ENCODE measurements at regions not wholly inside any gene's neighbourhood (a gene's known extent, or its start where the extent isn't known, plus 50 kb on each side); places are given as distances from the start of the nearest gene placed in this dataset.
A peak's percentile ranks its signal among the peaks of the same experiment; 100 is the strongest.

DNA sequence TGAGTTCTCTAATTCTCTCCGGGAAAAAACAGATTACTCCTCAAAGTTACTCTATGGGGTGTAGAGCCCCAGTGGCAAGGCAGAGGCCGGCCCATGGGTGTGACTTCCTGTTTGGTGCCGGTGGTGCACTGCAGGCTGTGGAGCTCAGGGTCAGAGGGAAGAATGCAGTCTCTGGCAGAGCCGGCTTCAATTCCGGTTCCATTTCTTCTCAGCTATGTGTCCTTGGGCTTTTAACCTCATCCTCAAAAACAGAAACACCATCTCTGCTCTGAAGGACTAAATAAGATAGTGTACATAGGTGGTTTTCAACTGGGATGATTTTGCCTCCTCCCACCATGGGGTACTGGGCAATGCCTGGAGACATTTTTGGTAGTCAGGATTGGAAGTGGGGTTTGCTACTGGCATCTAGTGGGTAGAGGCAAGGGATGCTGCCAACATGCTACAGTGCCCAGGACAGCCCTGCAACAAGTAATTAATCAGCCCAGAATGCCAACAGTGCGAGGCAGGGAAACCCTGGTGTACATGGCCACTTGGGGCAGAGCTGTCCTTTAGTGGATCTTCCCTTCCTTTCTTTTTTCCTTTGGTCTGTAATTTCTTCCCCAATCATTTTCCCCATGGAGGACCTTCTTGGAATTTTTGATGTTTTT lies 81.2 kb downstream of the INSIG2 start:
- DNase-seq: peak; percentile 31

DNA sequence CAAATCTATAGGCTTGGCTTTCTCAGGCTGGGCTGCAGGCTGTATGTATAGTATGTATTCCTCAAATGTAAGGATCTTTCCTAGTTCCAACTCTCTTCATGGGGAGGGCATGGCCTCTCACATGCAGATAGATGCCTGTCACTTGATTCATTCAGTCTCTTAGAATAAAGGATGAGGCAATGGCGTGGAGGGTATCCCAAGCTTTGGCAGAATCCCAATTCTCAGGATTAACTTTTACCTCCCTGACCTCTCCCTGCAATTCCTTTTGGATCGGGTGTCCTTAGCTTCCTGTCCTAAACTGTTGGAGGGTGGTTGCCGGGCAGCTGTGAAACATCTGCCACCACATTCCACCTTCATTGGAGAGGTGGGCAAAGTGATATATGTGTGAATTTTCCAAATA lies 80.3 kb downstream of the INSIG2 start:
- DNase-seq: no peak

- no peak for DNase-seq
Observed at GRCh38 chr2:118167026-118167425, 78.8 kb downstream of the INSIG2 start.

DNA sequence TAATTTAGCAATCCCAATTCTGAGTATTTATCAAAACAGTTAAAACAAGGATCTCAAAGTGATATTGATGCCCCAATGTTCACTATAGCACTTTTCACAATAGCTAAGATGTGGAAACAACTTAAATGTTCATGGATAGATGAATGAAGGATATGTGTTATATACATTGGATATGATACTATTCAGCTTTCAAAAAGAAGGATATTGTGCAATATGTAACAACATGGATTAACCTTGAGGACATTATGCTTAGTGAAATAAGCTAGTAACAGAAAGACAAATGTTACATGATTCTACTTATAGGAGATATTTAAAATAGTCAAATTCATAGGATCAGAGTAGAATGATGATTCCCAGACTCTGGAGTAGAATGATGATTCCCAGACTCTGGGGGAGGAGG lies 78.0 kb downstream of the INSIG2 start:
- DNase-seq: no peak

DNA sequence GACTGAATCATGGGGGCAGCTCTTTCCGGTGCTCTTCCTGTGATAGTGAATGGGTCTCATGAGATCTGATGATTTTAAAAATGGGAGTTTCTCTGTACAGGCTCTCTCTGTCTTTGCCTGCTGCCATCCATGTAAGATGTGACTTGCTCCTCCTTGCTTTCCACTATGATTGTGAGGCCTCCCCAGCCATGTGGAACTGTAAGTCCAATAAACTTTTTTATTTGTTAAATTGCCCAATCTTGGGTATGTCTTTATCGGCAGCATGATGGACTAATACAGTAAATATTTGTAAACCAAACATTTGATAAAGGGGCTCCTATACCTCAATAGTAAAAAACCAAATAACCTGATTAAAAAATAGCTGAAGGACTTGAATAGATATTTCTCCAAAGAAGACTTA lies 77.3 kb downstream of the INSIG2 start:
- no peak for DNase-seq
